ENCODE measurements at regions not wholly inside any gene's neighbourhood (a gene's known extent, or its start where the extent isn't known, plus 50 kb on each side); places are given as distances from the start of the nearest gene placed in this dataset.

DNA sequence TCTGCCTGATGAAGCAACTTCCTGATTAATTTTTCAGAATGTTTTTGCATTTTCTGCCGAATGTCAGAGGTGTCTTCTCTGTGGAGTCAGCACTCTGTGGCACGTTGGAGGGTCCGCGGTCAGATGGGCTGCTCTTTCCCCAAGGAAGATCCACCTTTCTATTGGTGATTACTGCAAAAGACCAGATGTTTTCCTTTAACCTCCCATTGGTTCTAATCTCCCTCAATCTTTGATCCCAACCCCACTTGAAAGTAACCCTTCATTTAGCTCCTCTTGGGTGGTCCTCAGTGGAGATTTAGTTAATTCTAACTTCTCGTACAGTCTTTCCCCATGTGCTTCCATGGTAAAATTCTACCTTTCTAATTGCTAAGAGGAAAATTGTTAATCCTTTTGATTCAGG is 397.7 kb upstream of the DDHD1 start:
- no peak for TF ChIP-seq POLR2AphosphoS5 (IDR thresholded peaks at IDR 0.05; ENCODE audit: low read depth, low read length)
- TF ChIP-seq POLR2A (IDR thresholded peaks at IDR 0.05; ENCODE audit: low read depth, low read length): no peak
- no peak for TF ChIP-seq POU2F2 (IDR thresholded peaks at IDR 0.05; ENCODE audit: low read depth, low read length)
